AG04449 (cell line): ENCODE measurements at regions not wholly inside any gene's neighbourhood (a gene's known extent, or its start where the extent isn't known, plus 50 kb on each side); places are given as distances from the start of the nearest gene placed in this dataset.

Experiments
- CTCF ChIA-PET: fragments of 350-600 bp; formaldehyde crosslinking; extraction: SDS; loops from one replicate; lab custom pipeline; 2021; ENCODE audit warnings: antibody characterized with exemption; lab: Yijun Ruan, JAX
- POLR2A ChIA-PET: fragments of 400-600, 350-600 bp; formaldehyde crosslinking; extraction: SDS; loops from one replicate; lab custom pipeline; 2020; ENCODE audit warnings: antibody characterized with exemption, inconsistent platforms; lab: Yijun Ruan, JAX
- DNase-seq: peaks from one replicate; pipeline ENCODE4 v3.0.0-alpha.2; 2010; ENCODE audit warnings: low read depth, low spot score
- H3K4me3 ChIP-seq: 2 replicates; pipeline ENCODE4 v1.5.1; 2011; ENCODE audit warnings: low read depth, mild to moderate bottlenecking, control low read depth, low read length
- CTCF ChIP-seq: IDR thresholded peaks from one replicate; pipeline ENCODE4 v1.5.1; 2011; ENCODE audit warnings: mild to moderate bottlenecking, moderate library complexity, low read length, control low read depth, inconsistent platforms; ENCODE audit not compliant: insufficient read depth; ENCODE audit errors: missing control alignments

DNA sequence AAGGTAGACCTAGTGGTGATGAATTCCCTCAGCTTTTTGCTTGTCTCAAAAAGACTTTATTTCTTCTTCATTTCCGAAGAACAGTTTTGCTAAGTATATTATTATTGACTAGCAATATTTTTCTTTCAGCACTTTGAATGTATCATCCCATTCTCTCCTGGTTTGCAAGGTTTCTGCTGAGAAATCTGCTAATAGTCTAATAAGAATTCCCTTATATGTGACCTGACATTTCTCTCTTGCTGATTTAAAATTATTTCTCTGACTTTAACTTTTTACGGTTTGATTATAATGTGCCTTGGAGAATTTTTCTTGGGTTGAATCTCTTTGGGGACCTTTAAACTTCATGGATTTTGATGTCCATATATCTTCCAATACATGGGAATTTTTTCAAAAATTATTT is 628.3 kb upstream of the ADGRL2 start:
- ChIA-PET CTCF (no interaction called here), POLR2A (no interaction called here)
- TF ChIP-seq CTCF: no peak
- H3K4me3 ChIP-seq: no peak overlapping the region
- no peak for DNase-seq

GRCh38 chr1:81170721-81171120 is 630.0 kb upstream of the ADGRL2 start:
- no peak overlapping the region for H3K4me3 ChIP-seq
- ChIA-PET POLR2A (no interaction called here), CTCF (no interaction called here)
- no peak for TF ChIP-seq CTCF
- no peak for DNase-seq

DNA sequence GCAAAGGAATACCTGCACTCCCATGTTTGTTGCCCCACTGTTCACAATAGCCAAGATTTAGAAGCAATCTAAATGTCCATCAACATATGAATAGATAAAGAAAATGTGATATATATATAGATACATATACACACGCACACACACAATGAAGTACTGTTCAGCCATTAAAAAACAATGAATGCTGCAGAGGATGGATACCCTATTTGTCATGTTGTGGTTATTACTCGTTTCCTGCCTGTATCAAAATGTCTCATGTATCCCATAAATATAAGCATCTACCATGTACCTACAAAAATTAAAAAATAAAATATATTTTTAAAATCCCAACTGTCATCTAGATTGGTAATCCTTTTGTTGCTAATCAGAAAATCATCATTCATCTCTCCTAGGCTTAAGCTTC is 634.8 kb upstream of the ADGRL2 start:
- ChIA-PET POLR2A (no interaction called here), CTCF (no interaction called here)
- H3K4me3 ChIP-seq: no peak overlapping the region
- no peak for TF ChIP-seq CTCF
- no peak for DNase-seq

- no peak for DNase-seq
These were observed 640.0 kb upstream of the ADGRL2 start for GRCh38 chr1:81160696-81161095.

GRCh38 chr1:81158592-81158991 is 642.1 kb upstream of the ADGRL2 start:
- DNase-seq: no peak
- TF ChIP-seq CTCF: no peak
- H3K4me3 ChIP-seq: no peak overlapping the region
- CTCF ChIA-PET: no interaction called here
- POLR2A ChIA-PET: interaction anchor here (0.5 kb wide), 1 partner anchor 138 kb away, joined by 3 read pairs; no protein-coding TSS in a partner anchor

More at GRCh38 chr1:81160696-81161095, 640.0 kb upstream of the ADGRL2 start:
- POLR2A ChIA-PET: no interaction called here
- no peak overlapping the region for H3K4me3 ChIP-seq
- CTCF ChIA-PET: no interaction called here
- TF ChIP-seq CTCF: no peak

GRCh38 chr1:81157686-81158085 is 643.0 kb upstream of the ADGRL2 start:
- no peak for DNase-seq
- POLR2A ChIA-PET: no interaction called here
- no peak for TF ChIP-seq CTCF
- H3K4me3 ChIP-seq: no peak overlapping the region
- CTCF ChIA-PET: no interaction called here
